ENCODE measurements at regions not wholly inside any gene's neighbourhood (a gene's known extent, or its start where the extent isn't known, plus 50 kb on each side); places are given as distances from the start of the nearest gene placed in this dataset.

DNA sequence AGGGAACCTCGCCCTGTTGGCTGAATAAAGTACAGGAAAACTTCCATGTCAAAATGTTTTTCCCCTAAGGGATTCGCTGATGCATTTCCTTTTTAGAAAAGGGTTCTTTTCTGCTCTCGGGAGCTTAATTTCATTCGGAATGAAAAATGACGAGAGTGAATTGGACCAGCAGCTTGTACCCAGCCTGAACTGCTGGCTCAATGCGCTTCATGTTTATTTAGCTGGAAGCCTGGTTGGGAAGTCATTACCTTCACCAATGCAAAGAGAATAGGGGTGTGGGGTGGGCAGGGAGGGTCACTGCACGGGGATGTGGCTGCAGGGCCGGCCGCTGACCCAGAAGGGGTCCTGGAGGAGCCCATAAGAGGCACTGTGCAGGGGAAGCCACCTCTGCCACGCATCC is 207.7 kb downstream of the ENGASE start:
- Histone ChIP-seq H3K27ac (ENCODE audit: insufficient read depth, low read length, poor library complexity, severe bottlenecking) (no peak overlapping the region), H3K9me3 (ENCODE audit: control insufficient read depth, low read length) (no peaks in the 10 kb centered on the region), H3K4me3 (ENCODE audit: insufficient read depth, low read depth, low read length, poor library complexity, severe bottlenecking) (no peak overlapping the region), H3K4me1 (ENCODE audit: control insufficient read depth, insufficient read depth, low read length, poor library complexity, severe bottlenecking) (no peaks in the 10 kb centered on the region), H3K36me3 (ENCODE audit: control insufficient read depth, insufficient read depth, low read length) (no peaks in the 10 kb centered on the region), H3K27me3 (replicated peaks; ENCODE audit: control insufficient read depth, insufficient read depth, low read length, poor library complexity, severe bottlenecking) (peaks cover 6% of the 10 kb centered on the region)
- no peak for DNase-seq

DNA sequence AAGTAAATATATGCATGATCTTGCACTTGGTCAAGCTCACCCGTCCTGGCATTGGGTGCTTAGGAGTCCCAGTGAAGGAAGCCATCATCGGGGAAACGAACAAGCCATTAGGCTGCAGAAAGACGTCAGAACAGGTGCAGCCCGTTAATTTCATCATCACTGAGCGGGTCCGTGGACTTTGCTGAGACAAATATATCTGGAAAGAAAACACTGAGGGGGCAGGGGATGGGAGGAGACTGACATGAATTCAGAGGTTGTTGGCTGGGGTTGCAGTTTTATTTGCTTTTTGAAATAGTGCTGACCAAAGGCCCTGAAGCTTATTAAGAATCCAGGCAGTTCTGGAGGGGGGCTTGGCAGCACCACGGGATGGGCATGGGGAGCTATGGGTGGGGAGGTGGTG is 207.2 kb downstream of the ENGASE start:
- no peak for DNase-seq
- no peak overlapping the region for H3K27ac ChIP-seq (ENCODE audit: insufficient read depth, low read length, poor library complexity, severe bottlenecking)
- H3K4me1 ChIP-seq (ENCODE audit: control insufficient read depth, insufficient read depth, low read length, poor library complexity, severe bottlenecking), result no peaks in the 10 kb centered on the region
- H3K36me3 ChIP-seq (ENCODE audit: control insufficient read depth, insufficient read depth, low read length), result no peaks in the 10 kb centered on the region
- peaks cover 5% of the 10 kb centered on the region for H3K27me3 ChIP-seq (replicated peaks; ENCODE audit: control insufficient read depth, insufficient read depth, low read length, poor library complexity, severe bottlenecking)
- H3K4me3 ChIP-seq (ENCODE audit: insufficient read depth, low read depth, low read length, poor library complexity, severe bottlenecking), result no peak overlapping the region
- no peaks in the 10 kb centered on the region for H3K9me3 ChIP-seq (ENCODE audit: control insufficient read depth, low read length)

DNA sequence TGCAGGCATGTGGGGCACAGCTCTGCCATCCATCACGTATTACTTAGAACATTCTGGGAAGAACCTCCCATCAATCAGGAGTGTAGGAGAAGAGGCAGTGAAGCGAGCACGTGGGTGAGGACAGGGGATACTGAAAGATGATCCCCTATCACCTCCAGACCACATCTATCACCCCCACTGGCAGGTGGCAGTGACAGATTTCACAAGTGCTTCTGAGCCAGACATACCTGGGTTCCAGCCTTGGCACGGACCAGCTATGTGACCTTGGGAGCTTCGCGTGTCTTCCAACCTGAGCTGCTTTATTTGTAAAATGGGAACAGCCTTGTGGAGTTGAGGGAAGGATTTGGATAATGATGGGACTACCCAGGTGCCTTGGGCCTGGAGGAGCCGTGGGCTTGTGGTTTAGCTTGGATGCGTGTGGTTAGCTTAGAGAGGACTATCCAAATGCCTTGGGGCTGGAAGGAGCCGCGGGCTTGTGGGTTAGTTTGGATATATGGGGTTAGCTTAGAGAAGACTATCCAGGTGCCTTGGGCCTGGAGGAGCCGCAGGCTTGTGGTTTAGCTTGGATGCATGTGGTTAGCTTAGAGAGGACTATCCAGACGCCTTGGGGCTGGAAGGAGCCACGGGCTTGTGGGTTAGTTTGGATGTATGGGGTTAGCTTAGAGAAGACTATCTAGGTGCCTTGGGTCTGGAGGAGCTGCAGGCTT is 206.4 kb downstream of the ENGASE start:
- no peak overlapping the region for H3K27ac ChIP-seq (ENCODE audit: insufficient read depth, low read length, poor library complexity, severe bottlenecking)
- H3K36me3 ChIP-seq (ENCODE audit: control insufficient read depth, insufficient read depth, low read length), result no peaks in the 10 kb centered on the region
- no peak overlapping the region for H3K4me3 ChIP-seq (ENCODE audit: insufficient read depth, low read depth, low read length, poor library complexity, severe bottlenecking)
- DNase-seq, result no peak
- no peaks in the 10 kb centered on the region for H3K9me3 ChIP-seq (ENCODE audit: control insufficient read depth, low read length)
- H3K27me3 ChIP-seq (replicated peaks; ENCODE audit: control insufficient read depth, insufficient read depth, low read length, poor library complexity, severe bottlenecking), result no peaks in the 10 kb centered on the region
- no peaks in the 10 kb centered on the region for H3K4me1 ChIP-seq (ENCODE audit: control insufficient read depth, insufficient read depth, low read length, poor library complexity, severe bottlenecking)

DNA sequence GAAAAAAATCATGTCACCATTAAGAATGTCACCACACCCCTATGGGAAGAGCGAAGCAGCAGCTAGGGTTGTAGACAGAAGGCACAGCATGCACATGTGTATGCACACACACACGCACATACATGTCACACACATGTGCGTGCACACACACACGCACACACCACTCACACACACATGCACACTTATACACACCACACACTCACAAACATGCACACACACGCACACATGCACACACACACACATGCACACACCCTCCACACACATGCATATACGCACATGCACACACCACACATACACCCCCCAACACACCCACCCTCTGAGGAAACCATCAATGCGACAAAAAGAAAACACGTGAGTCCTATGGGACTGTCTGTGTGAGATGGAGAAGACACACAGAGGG is 205.4 kb downstream of the ENGASE start:
- no peak for DNase-seq
- H3K27ac ChIP-seq (ENCODE audit: insufficient read depth, low read length, poor library complexity, severe bottlenecking), result no peak overlapping the region
- no peaks in the 10 kb centered on the region for H3K9me3 ChIP-seq (ENCODE audit: control insufficient read depth, low read length)
- H3K4me1 ChIP-seq (ENCODE audit: control insufficient read depth, insufficient read depth, low read length, poor library complexity, severe bottlenecking), result no peaks in the 10 kb centered on the region
- no peaks in the 10 kb centered on the region for H3K27me3 ChIP-seq (replicated peaks; ENCODE audit: control insufficient read depth, insufficient read depth, low read length, poor library complexity, severe bottlenecking)
- H3K4me3 ChIP-seq (ENCODE audit: insufficient read depth, low read depth, low read length, poor library complexity, severe bottlenecking), result no peak overlapping the region
- no peaks in the 10 kb centered on the region for H3K36me3 ChIP-seq (ENCODE audit: control insufficient read depth, insufficient read depth, low read length)

DNA sequence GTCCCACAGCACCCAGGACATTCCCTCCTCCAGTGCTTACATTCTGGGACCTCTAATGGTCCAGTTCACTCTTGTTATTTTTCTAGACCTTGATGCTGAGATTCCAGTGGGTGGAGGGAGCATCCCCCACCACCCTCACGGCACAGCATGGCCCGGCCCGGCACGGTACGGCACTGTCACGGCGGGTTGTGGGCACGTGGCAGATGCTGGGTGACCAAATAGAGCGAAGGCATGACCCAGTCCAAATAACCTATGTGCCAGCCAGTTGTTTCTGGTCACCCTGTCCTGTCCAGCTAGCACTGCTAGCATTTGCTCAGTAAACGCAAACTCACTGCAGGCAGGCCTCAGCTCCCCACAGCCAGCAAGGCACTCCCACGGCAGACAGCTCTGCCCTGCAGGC is 204.7 kb downstream of the ENGASE start:
- Histone ChIP-seq H3K4me1 (ENCODE audit: control insufficient read depth, insufficient read depth, low read length, poor library complexity, severe bottlenecking) (no peaks in the 10 kb centered on the region), H3K9me3 (ENCODE audit: control insufficient read depth, low read length) (no peaks in the 10 kb centered on the region), H3K36me3 (ENCODE audit: control insufficient read depth, insufficient read depth, low read length) (no peaks in the 10 kb centered on the region), H3K27ac (ENCODE audit: insufficient read depth, low read length, poor library complexity, severe bottlenecking) (no peak overlapping the region), H3K4me3 (ENCODE audit: insufficient read depth, low read depth, low read length, poor library complexity, severe bottlenecking) (no peak overlapping the region), H3K27me3 (replicated peaks; ENCODE audit: control insufficient read depth, insufficient read depth, low read length, poor library complexity, severe bottlenecking) (no peaks in the 10 kb centered on the region)
- no peak for DNase-seq

DNA sequence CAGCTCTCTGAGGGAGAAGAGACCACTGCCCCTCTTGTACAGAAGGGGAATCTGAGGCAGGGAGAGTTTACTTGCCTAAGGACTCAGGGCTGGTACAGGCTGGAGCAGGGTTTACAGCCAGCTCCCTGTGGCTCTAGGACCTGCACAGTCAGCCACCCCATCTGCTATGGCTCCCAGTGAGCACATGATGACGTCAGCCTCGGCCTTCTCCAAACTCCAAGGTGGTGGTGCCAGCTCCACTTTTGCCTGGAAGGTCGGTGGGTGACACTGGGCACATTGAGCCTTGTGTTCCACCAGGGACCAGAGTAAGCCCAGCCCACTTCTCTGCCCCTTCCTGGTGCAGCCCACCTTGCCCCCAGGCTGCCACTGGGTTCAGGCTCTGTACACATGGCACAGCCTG is 202.2 kb downstream of the ENGASE start:
- H3K9me3 ChIP-seq (ENCODE audit: control insufficient read depth, low read length), result no peaks in the 10 kb centered on the region
- H3K36me3 ChIP-seq (ENCODE audit: control insufficient read depth, insufficient read depth, low read length), result no peaks in the 10 kb centered on the region
- no peak for DNase-seq
- H3K4me3 ChIP-seq (ENCODE audit: insufficient read depth, low read depth, low read length, poor library complexity, severe bottlenecking), result no peak overlapping the region
- no peaks in the 10 kb centered on the region for H3K27me3 ChIP-seq (replicated peaks; ENCODE audit: control insufficient read depth, insufficient read depth, low read length, poor library complexity, severe bottlenecking)
- H3K4me1 ChIP-seq (ENCODE audit: control insufficient read depth, insufficient read depth, low read length, poor library complexity, severe bottlenecking), result no peaks in the 10 kb centered on the region
- H3K27ac ChIP-seq (ENCODE audit: insufficient read depth, low read length, poor library complexity, severe bottlenecking), result no peak overlapping the region

DNA sequence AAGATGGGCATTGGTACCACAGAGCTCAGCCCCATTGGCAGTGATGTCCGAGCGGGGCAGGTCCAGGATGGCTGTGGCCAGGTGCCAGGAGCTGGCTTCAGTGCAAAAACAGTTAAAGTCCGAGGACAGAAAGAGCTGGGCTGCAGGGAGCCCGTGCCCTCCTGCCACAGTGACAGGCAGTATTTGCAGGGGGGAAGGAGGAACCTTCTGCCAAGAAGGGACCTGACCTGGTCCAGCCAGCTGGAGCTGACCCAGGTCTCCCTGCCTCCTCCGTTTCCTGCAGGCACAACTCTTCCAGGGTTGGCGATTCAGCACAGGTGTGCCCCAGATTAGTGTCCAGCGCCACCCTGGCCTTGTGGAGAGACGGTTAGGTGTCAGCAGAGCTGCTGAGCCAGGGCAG is 199.0 kb downstream of the ENGASE start:
- no peak for DNase-seq
- Histone ChIP-seq H3K9me3 (ENCODE audit: control insufficient read depth, low read length) (no peaks in the 10 kb centered on the region), H3K27me3 (replicated peaks; ENCODE audit: control insufficient read depth, insufficient read depth, low read length, poor library complexity, severe bottlenecking) (no peaks in the 10 kb centered on the region), H3K27ac (ENCODE audit: insufficient read depth, low read length, poor library complexity, severe bottlenecking) (no peak overlapping the region), H3K36me3 (ENCODE audit: control insufficient read depth, insufficient read depth, low read length) (no peaks in the 10 kb centered on the region), H3K4me3 (ENCODE audit: insufficient read depth, low read depth, low read length, poor library complexity, severe bottlenecking) (no peak overlapping the region), H3K4me1 (ENCODE audit: control insufficient read depth, insufficient read depth, low read length, poor library complexity, severe bottlenecking) (no peaks in the 10 kb centered on the region)

DNA sequence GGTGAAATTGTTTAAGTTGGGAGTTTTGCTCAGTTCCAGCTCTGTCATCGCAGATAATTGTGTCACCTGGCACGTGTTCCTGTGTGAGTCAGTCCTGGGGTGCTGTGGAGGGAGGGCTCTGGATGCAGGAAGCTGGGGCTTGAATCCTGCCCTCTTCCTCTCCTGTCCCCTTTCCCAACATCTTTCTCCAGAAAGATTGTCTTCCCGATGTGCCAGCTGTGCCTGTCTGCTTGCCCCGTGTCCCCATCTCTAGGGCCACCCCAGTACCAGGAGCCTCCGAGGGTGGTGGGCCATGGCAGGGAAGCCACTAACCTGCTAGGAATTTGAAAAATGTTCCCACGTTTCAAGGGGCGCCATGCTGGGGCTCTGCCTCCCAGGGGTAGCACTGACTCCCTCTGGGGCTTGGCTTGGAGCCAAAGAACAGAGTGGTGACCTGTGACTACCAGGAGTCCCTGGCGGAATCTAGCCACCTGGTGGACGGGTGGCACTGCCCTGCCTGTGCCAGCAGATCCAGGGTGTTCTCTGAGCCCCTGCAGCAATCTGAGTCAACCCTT is 198.1 kb downstream of the ENGASE start:
- Histone ChIP-seq H3K36me3 (ENCODE audit: control insufficient read depth, insufficient read depth, low read length) (no peaks in the 10 kb centered on the region), H3K9me3 (ENCODE audit: control insufficient read depth, low read length) (no peaks in the 10 kb centered on the region), H3K27me3 (replicated peaks; ENCODE audit: control insufficient read depth, insufficient read depth, low read length, poor library complexity, severe bottlenecking) (no peaks in the 10 kb centered on the region), H3K4me3 (ENCODE audit: insufficient read depth, low read depth, low read length, poor library complexity, severe bottlenecking) (no peak overlapping the region), H3K4me1 (ENCODE audit: control insufficient read depth, insufficient read depth, low read length, poor library complexity, severe bottlenecking) (no peaks in the 10 kb centered on the region), H3K27ac (ENCODE audit: insufficient read depth, low read length, poor library complexity, severe bottlenecking) (no peak overlapping the region)
- no peak for DNase-seq

DNA sequence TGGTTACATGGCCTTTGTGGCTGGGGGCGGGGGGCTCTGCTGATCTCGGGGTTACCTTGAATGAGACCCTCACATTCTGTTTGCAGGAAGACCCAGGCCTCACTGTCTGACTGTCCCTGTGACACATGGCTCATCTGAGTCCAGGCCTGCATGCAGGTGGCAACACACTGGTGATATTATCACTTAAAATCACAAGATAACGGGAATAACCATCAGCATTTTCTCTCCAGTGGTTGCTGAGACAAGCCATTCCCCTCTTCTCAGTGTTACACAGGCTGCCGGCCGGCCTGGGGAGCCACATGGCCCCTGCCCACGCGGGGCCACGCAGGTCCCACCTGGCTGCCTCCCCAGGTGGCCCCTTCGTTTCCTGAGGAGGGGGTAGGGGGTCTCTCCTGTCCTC is 197.6 kb downstream of the ENGASE start:
- no peak for DNase-seq
- no peaks in the 10 kb centered on the region for H3K36me3 ChIP-seq (ENCODE audit: control insufficient read depth, insufficient read depth, low read length)
- no peaks in the 10 kb centered on the region for H3K27me3 ChIP-seq (replicated peaks; ENCODE audit: control insufficient read depth, insufficient read depth, low read length, poor library complexity, severe bottlenecking)
- H3K27ac ChIP-seq (ENCODE audit: insufficient read depth, low read length, poor library complexity, severe bottlenecking), result no peak overlapping the region
- H3K9me3 ChIP-seq (ENCODE audit: control insufficient read depth, low read length), result no peaks in the 10 kb centered on the region
- no peak overlapping the region for H3K4me3 ChIP-seq (ENCODE audit: insufficient read depth, low read depth, low read length, poor library complexity, severe bottlenecking)
- H3K4me1 ChIP-seq (ENCODE audit: control insufficient read depth, insufficient read depth, low read length, poor library complexity, severe bottlenecking), result no peaks in the 10 kb centered on the region

DNA sequence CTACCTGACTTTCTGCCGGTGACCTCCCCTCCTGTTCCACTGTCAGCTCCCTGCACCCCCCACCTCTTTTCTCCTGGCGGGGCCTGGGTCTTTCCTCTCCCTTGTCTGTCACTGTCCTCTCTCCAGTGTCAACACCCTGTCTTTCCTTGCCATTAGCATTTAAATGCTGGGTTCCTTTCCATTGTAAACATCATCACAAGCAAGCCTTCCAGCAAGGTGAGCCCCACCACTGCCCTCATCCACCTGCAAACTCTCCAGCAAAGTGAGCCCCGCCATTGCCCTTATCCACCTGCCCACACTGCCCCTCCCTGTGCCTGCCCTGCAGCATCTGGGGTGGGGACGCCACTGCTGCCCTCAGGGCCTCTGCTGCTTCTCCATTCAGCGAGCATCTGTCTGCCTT is 195.0 kb downstream of the ENGASE start:
- Histone ChIP-seq H3K36me3 (ENCODE audit: control insufficient read depth, insufficient read depth, low read length) (no peaks in the 10 kb centered on the region), H3K4me1 (ENCODE audit: control insufficient read depth, insufficient read depth, low read length, poor library complexity, severe bottlenecking) (no peaks in the 10 kb centered on the region), H3K4me3 (ENCODE audit: insufficient read depth, low read depth, low read length, poor library complexity, severe bottlenecking) (no peak overlapping the region), H3K27me3 (replicated peaks; ENCODE audit: control insufficient read depth, insufficient read depth, low read length, poor library complexity, severe bottlenecking) (no peaks in the 10 kb centered on the region), H3K27ac (ENCODE audit: insufficient read depth, low read length, poor library complexity, severe bottlenecking) (no peak overlapping the region), H3K9me3 (ENCODE audit: control insufficient read depth, low read length) (no peaks in the 10 kb centered on the region)
- DNase-seq, result no peak
